ENCODE measurements at regions not wholly inside any gene's neighbourhood (a gene's known extent, or its start where the extent isn't known, plus 50 kb on each side); places are given as distances from the start of the nearest gene placed in this dataset.
"Not testable (repeated sequence)": the region's sequence is repeated elsewhere in the genome, so short reads cannot be mapped to it uniquely, and the experiment has no call there.

GRCh38 chr20:12916699-12917098 lies 92.1 kb upstream of the SPTLC3 start:
- FAIRE-seq = no peak

- FAIRE-seq = no peak
Observed at GRCh38 chr20:12924126-12924525, 84.6 kb upstream of the SPTLC3 start.

- FAIRE-seq = peak; percentile 91
Observed at GRCh38 chr20:12925210-12925755, 83.5 kb upstream of the SPTLC3 start.

- no peak for FAIRE-seq
Observed at GRCh38 chr20:12925863-12926793, 82.6 kb upstream of the SPTLC3 start.

- no peak for FAIRE-seq
Observed at GRCh38 chr20:12927489-12927888, 81.3 kb upstream of the SPTLC3 start.

GRCh38 chr20:12928358-12928754 lies 80.4 kb upstream of the SPTLC3 start:
- no peak for FAIRE-seq

GRCh38 chr20:12928755-12929401 lies 79.9 kb upstream of the SPTLC3 start:
- FAIRE-seq = no peak

GRCh38 chr20:12936020-12936419 lies 72.8 kb upstream of the SPTLC3 start:
- FAIRE-seq = no peak

GRCh38 chr20:12936524-12936923 lies 72.2 kb upstream of the SPTLC3 start:
- FAIRE-seq = no peak

- FAIRE-seq = no peak
Observed at GRCh38 chr20:12941025-12941424, 67.7 kb upstream of the SPTLC3 start.

GRCh38 chr20:12942123-12942522 lies 66.6 kb upstream of the SPTLC3 start:
- FAIRE-seq = no peak

- no peak for FAIRE-seq
Observed at GRCh38 chr20:12946789-12947188, 62.0 kb upstream of the SPTLC3 start.

- FAIRE-seq = no peak
Observed at GRCh38 chr20:12947691-12948090, 61.1 kb upstream of the SPTLC3 start.

GRCh38 chr20:12949429-12949980 lies 59.3 kb upstream of the SPTLC3 start:
- FAIRE-seq = no peak

- FAIRE-seq = not testable (repeated sequence)
Observed at GRCh38 chr20:12954254-12954653, 54.5 kb upstream of the SPTLC3 start.

GRCh38 chr20:12955611-12956010 lies 53.2 kb upstream of the SPTLC3 start:
- no peak for FAIRE-seq

- FAIRE-seq = no peak
Observed at GRCh38 chr20:12956303-12956702, 52.5 kb upstream of the SPTLC3 start.

- no peak for FAIRE-seq
Observed at GRCh38 chr20:12957968-12958367, 50.8 kb upstream of the SPTLC3 start.

Measured in endometrium (tissue), 2 donors.